KMS-11 (cell line): ENCODE measurements at regions not wholly inside any gene's neighbourhood (a gene's known extent, or its start where the extent isn't known, plus 50 kb on each side); places are given as distances from the start of the nearest gene placed in this dataset.

Experiments used
- H2AFZ ChIP-seq: fragments of 200-600 bp; sonication (generic); 2 replicates; pipeline ENCODE4 v1.6.1; 2016; ENCODE audit warnings: antibody characterized with exemption, mixed run types, low read depth
- H3K27ac ChIP-seq: fragments of 200-600 bp; sonication (generic); 2 replicates; pipeline ENCODE4 v1.6.1; 2016; ENCODE audit warnings: mild to moderate bottlenecking, mixed run types
- H3K27me3 ChIP-seq: fragments of 200-600 bp; sonication (generic); 2 replicates; pipeline ENCODE4 v1.6.1; 2017; ENCODE audit warnings: mild to moderate bottlenecking, low read depth, mixed run types, moderate library complexity; ENCODE audit not compliant: insufficient read depth
- H3K36me3 ChIP-seq: fragments of 200-600 bp; sonication (generic); 2 replicates; pipeline ENCODE4 v1.6.1; 2017; ENCODE audit warnings: mild to moderate bottlenecking, mixed run types; ENCODE audit not compliant: insufficient read depth
- H3K4me1 ChIP-seq: fragments of 200-600 bp; sonication (generic); 2 replicates; pipeline ENCODE4 v1.6.1; 2016; ENCODE audit warnings: mild to moderate bottlenecking, low read depth, mixed run types; ENCODE audit not compliant: poor library complexity, severe bottlenecking
- H3K4me2 ChIP-seq: fragments of 200-600 bp; sonication (generic); 2 replicates; pipeline ENCODE4 v1.7.0; 2016; ENCODE audit warnings: mild to moderate bottlenecking, mixed run types
- H3K4me3 ChIP-seq: fragments of 200-600 bp; sonication (generic); IDR thresholded peaks from 2 replicates; pipeline ENCODE4 v1.6.1; 2017; ENCODE audit warnings: low read depth, low read length, mixed read lengths; ENCODE audit not compliant: insufficient read depth
- H3K79me2 ChIP-seq: fragments of 200-600 bp; sonication (generic); 2 replicates; pipeline ENCODE4 v1.6.1; 2016; ENCODE audit warnings: low read depth, mixed run types; ENCODE audit not compliant: insufficient read depth
- H3K9ac ChIP-seq: fragments of 200-600 bp; sonication (generic); 2 replicates; pipeline ENCODE4 v1.6.1; 2016; ENCODE audit warnings: mild to moderate bottlenecking, mixed run types
- H4K20me1 ChIP-seq: fragments of 200-600 bp; sonication (generic); 2 replicates; pipeline ENCODE4 v1.6.1; 2016; ENCODE audit warnings: mild to moderate bottlenecking, mixed run types; ENCODE audit not compliant: insufficient read depth
- CTCF ChIP-seq: fragments of 200-600 bp; sonication (generic); conservative IDR thresholded peaks from 2 replicates; pipeline ENCODE4 v1.6.1; 2017; ENCODE audit warnings: low read depth, mild to moderate bottlenecking, antibody characterized with exemption, low read length, moderate library complexity, mixed read lengths

- Histone ChIP-seq H3K27ac (no peak overlapping the region), H2AFZ (no peak overlapping the region), H3K9ac (no peak overlapping the region), H3K79me2 (no peaks in the 10 kb centered on the region), H3K4me1 (no peaks in the 10 kb centered on the region), H3K4me3 (no peak overlapping the region), H4K20me1 (no peaks in the 10 kb centered on the region), H3K27me3 (no peaks in the 10 kb centered on the region), H3K4me2 (no peak overlapping the region), H3K36me3 (no peaks in the 10 kb centered on the region)
- TF ChIP-seq CTCF, result no peak
Measured at GRCh38 chr10:56298941-56299340, 62.1 kb downstream of the ZWINT start.

- Histone ChIP-seq H4K20me1 (no peaks in the 10 kb centered on the region), H3K27ac (no peak overlapping the region), H3K79me2 (no peaks in the 10 kb centered on the region), H3K4me2 (no peak overlapping the region), H3K4me3 (no peak overlapping the region), H3K27me3 (no peaks in the 10 kb centered on the region), H2AFZ (no peak overlapping the region), H3K9ac (no peak overlapping the region), H3K4me1 (no peaks in the 10 kb centered on the region), H3K36me3 (no peaks in the 10 kb centered on the region)
- TF ChIP-seq CTCF, result no peak
Measured at GRCh38 chr10:56296618-56297017, 64.4 kb downstream of the ZWINT start.

- H3K27me3 ChIP-seq, result no peaks in the 10 kb centered on the region
- H3K79me2 ChIP-seq, result no peaks in the 10 kb centered on the region
- H4K20me1 ChIP-seq, result no peaks in the 10 kb centered on the region
- H3K4me2 ChIP-seq, result no peak overlapping the region
- no peak for TF ChIP-seq CTCF
- H3K4me1 ChIP-seq, result no peaks in the 10 kb centered on the region
- H2AFZ ChIP-seq, result no peak overlapping the region
- H3K9ac ChIP-seq, result no peak overlapping the region
- no peaks in the 10 kb centered on the region for H3K36me3 ChIP-seq
- H3K27ac ChIP-seq, result no peak overlapping the region
- no peak overlapping the region for H3K4me3 ChIP-seq
Measured at GRCh38 chr10:56288403-56288802, 72.7 kb downstream of the ZWINT start.

- H2AFZ ChIP-seq, result no peak overlapping the region
- no peak for TF ChIP-seq CTCF
- no peak overlapping the region for H3K4me3 ChIP-seq
- H4K20me1 ChIP-seq, result no peaks in the 10 kb centered on the region
- no peaks in the 10 kb centered on the region for H3K36me3 ChIP-seq
- no peaks in the 10 kb centered on the region for H3K4me1 ChIP-seq
- no peak overlapping the region for H3K27ac ChIP-seq
- H3K9ac ChIP-seq, result no peak overlapping the region
- no peak overlapping the region for H3K4me2 ChIP-seq
- H3K79me2 ChIP-seq, result no peaks in the 10 kb centered on the region
- H3K27me3 ChIP-seq, result no peaks in the 10 kb centered on the region
Measured at GRCh38 chr10:56286096-56286495, 75.0 kb downstream of the ZWINT start.
